Jurkat, Clone E6-1 (cell line): ENCODE measurements at regions not wholly inside any gene's neighbourhood (a gene's known extent, or its start where the extent isn't known, plus 50 kb on each side); places are given as distances from the start of the nearest gene placed in this dataset.
"Not testable (repeated sequence)": the region's sequence is repeated elsewhere in the genome, so short reads cannot be mapped to it uniquely, and the experiment has no call there.

Experiments used
- DNase-seq: peaks from one replicate; pipeline ENCODE4 v3.0.0-alpha.2; 2011; ENCODE audit warnings: low read depth, low spot score
- H3K4me3 ChIP-seq: 2 replicates; pipeline ENCODE4 v1.5.1; 2011; ENCODE audit warnings: mild to moderate bottlenecking, low read length, control low read depth, moderate library complexity

DNA sequence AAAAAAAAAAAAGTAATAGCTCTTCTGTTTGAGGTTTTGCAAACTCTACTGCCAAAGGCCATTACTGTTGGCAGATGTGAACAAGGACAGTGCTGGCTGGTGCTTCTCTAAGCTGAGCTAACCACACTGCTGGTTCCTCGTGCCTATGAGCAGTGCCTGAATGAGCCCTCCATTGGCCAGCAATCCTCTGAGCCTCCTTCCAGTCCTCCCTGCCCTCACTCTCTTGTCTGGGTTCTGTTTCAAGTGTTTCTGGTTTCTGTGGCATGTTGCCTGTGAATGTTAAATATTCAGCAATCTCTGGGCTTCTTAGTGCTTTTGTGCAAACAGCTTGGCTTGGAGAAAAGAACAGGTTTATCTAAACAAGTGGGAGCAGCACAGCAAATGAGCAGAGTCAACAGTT is 161.3 kb upstream of the AUTS2 start:
- no peak overlapping the region for H3K4me3 ChIP-seq
- no peak for DNase-seq

DNA sequence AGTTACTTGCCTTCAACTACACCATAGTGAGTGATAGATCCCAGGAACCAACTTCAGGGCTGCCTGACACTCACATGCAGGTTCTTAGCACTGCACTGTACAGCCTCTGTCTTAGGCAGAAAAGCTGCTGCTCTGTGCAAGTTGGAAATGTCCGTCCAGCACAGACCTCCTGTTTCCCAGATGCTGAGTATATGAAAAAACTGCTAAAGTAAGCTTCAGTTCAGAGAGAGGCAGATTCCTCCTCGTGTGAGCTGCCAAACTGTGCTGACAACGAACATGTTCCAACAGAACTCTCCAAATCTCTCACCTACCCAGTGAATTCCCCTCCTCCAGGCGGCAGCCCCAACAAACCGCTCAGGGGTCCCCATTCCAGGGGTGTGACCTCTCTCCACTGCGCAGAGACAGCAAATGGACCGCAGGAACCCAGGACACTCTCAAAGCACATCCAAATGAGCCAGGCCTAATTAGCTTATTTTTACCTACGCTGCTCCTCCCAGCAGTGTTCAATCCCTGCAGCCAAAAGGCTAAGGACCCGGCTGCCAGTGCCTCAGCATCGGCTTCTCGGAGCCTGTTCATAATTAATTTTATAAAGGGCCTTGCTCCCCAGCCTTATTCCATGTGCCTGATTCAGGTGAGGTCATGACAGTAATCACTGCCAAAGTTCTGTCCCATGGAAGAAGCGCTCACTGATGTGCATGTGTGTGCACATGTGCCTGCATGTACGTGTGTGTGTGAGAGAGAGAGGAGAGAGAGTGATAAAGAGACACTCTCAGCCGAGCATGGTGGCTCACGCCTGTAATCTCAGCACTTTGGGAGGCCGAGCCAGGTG is 159.5 kb upstream of the AUTS2 start:
- no peak overlapping the region for H3K4me3 ChIP-seq
- no peak for DNase-seq

DNA sequence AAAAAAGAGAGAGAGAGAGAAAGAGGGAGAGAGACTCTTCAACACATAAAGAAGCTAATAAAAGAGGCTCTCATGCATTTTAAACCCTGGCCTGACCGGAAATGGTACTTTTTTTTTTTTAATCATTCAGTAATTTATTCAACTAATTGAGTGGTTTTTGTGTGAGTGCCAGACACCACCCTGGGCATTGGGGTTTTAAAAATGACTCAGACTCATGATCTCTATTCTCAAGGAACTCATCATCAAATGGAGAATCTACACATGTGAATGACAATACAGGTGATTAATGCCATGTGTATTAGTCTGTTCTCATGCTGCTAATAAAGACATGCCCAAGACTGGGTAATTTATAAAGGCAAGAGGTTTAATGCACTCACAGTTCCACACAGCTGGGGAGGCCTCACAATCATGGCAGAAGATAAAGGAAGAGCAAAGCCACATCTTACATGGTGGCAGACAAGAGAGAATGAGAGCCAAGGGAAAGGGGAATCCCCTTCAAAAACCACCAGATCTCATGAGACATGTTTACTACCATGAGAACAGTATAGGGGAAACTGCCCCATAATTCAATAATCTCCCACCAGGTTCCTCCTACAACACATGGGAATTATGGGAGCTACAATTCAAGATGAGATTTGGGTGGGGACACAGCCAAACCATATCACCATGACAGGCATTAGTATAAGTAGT is 158.5 kb upstream of the AUTS2 start:
- H3K4me3 ChIP-seq = no peak overlapping the region
- DNase-seq = no peak

DNA sequence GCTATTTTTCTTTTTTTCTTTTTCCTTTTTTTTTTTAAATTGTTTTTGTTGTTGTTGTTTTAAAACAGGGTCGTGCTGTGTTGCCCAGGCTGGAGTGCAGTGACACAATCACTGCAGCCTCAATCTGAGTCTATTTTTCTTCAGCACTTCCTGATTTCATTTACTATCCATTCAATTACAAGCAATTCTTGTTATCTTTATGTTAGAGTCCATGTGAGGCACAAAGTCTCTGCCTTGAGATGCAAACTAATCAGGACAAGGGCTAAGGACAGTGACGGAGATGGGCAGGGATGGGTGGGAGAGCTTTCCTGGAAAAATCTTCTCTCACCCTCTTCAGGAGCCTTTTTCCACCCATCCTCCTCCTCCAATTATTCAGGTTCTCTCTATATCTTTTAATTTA is 157.3 kb upstream of the AUTS2 start:
- H3K4me3 ChIP-seq = no peak overlapping the region
- no peak for DNase-seq

DNA sequence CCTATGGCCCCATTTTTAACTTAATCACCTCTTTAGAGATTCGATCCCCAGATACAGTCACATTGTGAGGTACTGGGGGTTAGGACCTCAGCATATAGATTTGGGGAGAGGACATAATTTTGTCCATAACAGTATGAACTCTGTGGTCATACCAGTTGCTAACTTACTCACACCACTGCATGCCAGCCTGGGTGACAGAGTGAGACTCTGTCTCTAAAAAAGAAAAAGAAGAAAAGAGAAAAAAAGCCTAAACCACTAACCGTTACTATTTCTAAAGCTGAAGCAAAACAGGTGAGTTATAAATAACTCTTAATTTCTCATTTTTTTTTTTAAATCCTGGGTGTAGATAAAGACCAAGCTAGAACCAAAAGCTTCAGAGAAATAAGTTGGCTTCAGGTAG is 155.1 kb upstream of the AUTS2 start:
- no peak overlapping the region for H3K4me3 ChIP-seq
- no peak for DNase-seq

DNA sequence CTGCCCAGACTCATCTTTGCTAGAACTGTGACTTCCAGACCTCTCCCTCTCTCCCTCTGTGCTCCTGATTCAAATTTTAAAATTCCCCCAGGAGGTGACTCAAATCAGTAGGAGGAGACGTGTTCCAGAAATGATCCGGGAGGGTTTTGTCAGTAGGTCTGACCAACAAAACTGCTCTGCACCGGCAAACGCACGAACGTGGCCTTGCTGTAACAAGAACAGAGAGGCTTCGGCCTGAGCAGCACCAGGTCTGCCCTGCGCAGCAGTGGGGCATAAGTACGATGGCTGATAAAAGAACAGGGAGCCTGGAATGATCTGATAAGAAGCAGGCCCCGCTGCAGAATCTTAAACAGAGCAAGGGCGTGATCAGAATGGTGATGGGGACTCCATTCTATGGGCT is 152.7 kb upstream of the AUTS2 start:
- DNase-seq = no peak
- H3K4me3 ChIP-seq = no peak overlapping the region

DNA sequence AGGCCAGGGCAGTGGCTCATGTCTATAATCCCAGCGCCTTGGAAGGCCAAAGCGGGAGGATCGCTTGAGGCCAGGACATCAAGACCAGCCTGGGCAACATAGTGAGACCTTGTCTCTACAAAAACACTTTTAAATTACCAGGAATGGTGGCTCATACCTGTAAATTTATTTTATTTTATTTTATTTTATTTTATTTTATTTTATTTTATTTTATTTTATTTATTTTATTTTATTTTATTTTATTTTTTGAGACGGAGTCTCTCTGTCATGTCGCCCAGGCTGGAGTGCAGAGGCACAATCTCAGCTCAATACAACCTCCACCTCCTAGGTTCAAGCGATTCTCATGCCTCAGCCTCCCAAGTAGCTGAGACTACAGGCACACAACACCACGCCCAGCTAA is 152.1 kb upstream of the AUTS2 start:
- not testable (repeated sequence) for H3K4me3 ChIP-seq, DNase-seq

DNA sequence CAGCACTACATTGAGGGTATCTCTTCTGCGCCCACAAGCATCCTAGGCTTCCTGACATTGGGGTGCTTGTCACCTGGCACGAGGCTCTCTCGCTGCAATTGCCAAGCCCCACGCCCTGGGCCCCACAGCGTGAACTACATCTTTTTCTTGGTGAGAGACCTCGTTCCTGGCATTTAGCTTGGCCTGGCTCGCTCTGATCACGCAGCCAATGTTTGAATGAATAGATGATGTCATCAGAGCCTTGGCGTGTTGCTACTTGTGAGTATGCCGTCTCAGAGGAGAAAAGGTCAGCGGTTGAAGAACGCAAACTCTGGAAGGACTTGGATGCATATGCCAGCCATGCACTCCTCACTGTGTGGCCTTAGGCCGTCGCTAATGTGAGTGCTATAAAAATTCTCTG is 150.2 kb upstream of the AUTS2 start:
- no peak for DNase-seq
- H3K4me3 ChIP-seq = no peak overlapping the region

DNA sequence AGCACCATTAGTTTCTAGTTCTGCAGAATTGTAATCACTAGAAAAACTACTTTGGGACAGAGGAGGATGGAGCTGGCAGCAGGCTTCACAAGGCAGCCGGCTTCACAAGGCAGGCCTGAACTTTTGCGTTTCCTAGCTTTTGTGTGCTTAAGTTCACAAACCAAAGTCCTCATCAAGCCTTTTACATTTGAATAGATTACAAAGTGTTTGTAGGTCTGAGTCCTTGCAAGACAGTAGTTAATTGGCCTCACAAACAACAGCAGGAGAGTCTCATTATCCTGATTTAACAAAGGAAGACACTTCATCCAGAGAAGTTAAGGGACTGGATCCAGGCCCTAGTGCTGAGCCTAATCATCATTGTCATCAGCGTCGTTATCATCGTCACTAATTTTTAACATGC is 147.8 kb upstream of the AUTS2 start:
- no peak for DNase-seq
- H3K4me3 ChIP-seq = no peak overlapping the region

DNA sequence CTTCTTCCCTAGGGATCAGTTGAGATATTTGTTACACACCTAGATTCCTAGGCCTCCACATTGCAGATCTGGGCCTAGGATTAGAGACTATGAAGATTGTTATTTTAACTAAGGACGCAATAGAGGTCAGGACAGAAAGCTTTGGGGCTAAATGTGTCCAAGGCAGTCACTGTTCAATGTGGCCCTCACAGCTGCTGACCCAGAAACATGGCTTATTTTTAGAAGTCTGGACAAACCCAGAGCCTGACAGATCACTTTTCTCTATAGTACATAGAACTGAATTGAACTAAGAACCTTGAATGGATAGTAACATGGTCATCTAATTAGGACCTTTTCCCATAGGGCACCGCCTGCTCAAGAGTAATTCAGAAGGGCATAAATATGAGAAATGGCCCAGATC is 146.6 kb upstream of the AUTS2 start:
- DNase-seq = no peak
- no peak overlapping the region for H3K4me3 ChIP-seq

DNA sequence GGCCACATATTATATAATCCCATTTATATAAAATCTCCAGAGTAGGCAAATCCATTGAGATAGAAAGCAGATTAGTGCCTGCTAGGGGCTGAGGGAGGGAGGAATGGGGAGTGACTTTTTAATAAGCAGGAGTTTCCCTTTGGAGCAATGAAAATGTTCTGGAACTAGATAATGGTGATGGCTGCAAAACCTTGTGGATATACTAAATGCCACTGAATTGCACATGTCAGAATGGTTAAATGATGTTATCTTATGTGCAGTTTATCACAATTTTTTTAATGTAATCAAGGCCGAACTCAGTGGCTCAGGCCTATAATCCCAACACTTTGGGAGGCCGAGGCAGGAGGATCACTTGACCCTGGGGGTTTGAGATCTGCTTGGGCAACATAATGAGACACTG is 145.5 kb upstream of the AUTS2 start:
- no peak for DNase-seq
- H3K4me3 ChIP-seq = no peak overlapping the region

DNA sequence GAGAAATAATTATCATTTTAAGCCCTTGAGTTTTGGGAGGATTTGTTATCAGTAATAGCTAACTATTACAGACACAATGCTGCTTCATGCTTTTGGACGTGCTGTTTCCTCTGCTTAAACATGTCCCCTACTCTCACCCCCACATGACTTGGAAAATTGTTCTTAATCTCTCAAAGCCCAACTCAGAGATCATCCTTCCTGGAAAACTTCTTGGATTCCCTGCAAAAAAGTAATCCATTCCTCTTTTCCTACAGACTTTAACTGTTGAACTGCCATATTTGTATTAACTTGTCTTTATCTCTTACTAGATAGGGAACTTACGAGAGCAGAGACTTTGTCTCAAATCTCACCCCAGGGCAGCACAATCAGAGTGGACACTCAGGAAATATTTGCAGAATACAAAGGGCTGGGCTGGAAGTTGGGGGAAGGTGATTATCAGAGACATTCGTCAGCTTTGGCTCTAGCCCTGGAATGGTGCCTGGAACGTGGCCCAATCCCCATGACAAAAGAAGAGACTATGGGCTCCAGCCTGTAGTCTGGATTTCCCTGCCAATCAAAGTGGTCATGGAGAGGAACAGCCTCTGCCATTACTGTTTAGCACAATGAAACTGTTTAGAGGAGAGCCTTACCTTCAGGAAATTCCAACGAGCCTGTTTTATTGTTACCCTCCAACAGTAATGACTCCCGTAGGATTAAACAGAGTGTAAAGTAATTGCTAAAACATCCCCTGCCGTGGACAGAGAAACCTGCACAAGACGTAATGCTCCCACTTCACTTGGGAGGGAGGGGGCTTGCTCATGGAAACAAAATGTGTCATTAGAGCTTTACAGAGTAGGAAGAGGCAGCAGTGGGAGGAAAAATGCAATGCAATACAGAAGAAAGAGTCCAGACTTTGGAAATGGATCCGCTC is 140.4 kb upstream of the AUTS2 start:
- DNase-seq = no peak
- H3K4me3 ChIP-seq = no peak overlapping the region

DNA sequence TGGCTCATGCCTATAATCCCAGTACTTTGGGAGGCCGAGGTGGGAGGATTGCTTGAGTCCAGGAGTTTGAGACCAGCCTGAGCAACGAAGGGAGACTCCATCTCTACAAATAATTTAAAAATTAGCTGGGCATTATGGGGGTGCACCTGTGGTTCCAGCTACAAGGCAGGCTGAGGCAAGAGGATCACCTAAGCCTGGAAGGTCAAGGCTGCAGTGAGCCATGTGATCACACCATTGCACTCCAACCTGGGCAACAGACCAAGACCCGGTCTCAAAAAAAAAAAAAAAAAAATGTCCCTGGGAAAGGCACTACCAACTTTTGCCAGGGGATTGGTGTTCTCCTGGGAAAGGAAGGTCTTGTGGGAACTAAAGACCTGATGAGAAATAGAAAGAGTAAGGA is 134.2 kb upstream of the AUTS2 start:
- DNase-seq = no peak
- H3K4me3 ChIP-seq = no peak overlapping the region

DNA sequence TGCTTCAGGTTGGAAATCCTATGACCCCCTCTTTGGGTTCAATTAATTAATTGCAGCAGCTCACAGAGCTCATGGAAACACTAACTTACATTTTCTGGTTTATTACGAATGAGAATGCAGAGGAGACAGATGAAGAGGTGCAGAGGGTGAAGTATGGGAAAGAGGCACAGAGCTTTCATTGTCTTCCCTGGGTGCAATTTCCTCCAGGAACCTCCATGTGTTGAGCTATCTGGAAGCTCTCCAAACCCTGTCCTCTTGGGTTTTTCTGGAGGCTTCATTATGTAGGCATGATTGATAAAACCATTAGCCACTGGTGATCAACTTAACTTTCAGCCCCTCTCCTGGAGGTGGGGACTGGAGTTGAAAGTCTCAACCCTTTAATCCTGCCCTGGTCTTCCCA is 133.0 kb upstream of the AUTS2 start:
- no peak overlapping the region for H3K4me3 ChIP-seq
- DNase-seq = no peak

DNA sequence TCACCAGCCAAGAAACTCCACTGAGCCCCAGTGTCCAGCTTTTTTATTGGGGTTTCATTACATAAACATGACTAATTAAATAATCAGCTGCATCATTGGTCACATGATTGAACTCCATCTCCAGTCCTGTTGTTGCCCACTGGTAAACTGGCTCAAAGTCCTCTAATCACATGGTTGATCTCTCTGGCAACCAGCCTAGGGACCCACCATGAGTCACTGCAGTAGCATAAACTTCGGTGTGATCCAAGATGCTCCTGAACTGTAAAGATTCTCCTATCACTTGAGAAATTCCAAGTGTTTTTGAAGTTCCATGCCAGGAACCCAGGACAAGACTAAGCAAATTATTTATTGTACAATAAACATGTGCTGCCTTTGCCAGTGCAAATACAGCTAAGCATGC is 130.4 kb upstream of the AUTS2 start:
- no peak overlapping the region for H3K4me3 ChIP-seq
- no peak for DNase-seq

DNA sequence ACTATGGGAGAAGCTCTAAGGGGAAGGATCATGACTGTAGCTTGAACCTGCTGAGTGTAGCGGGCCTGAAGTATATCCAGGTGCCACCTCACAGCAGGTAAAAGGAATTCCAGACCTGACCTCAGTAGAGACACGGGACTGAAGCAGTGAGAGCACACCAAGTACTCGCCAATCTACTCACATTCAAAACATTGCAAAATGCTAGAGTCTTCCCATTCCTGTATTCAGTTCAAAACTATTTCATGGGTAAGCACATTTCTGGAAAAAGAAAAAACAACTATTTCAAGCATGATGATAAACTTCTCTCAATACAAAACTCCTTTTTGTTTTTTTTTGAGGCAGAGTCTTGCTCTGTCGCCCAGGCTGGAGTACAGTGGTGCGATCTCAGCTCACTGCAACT is 121.9 kb upstream of the AUTS2 start:
- H3K4me3 ChIP-seq = no peak overlapping the region
- no peak for DNase-seq

DNA sequence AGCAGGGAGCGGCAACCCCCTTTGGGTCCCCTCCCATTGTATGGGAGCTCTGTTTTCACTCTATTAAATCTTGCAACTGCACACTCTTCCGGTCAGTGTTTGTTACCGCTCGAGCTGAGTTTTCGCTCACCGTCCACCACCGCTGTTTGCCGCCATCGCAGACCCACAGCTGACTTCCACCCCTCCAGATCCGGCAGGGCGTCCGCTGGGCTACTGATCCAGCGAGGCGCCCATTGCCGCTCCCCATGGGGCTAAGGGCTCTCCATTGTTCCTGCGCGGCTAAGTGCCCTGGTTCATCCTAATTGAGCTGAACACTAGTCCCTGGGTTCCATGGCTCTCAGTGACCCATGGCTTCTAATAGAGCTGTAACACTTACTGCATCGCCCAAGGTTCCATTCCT is 115.6 kb upstream of the AUTS2 start:
- DNase-seq = no peak
- H3K4me3 ChIP-seq = no peak overlapping the region

DNA sequence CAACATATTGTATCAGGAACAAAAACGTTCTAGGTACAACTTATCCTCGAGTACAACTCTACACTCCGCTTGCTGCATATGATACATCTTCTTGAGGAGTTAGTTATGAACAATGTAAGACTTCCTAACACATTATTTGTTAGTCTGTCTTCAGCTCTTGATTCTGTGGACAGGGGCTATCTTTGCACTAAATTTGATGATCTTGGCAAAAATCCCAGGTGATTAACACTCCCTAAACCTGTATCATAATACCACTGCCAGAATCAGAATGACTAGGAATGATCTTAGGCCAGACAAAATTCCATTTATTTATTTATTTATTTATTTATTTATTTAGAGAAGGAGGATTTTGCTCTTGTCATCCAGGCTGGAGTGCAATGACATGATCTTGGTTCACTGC is 108.7 kb upstream of the AUTS2 start:
- H3K4me3 ChIP-seq = no peak overlapping the region
- no peak for DNase-seq

DNA sequence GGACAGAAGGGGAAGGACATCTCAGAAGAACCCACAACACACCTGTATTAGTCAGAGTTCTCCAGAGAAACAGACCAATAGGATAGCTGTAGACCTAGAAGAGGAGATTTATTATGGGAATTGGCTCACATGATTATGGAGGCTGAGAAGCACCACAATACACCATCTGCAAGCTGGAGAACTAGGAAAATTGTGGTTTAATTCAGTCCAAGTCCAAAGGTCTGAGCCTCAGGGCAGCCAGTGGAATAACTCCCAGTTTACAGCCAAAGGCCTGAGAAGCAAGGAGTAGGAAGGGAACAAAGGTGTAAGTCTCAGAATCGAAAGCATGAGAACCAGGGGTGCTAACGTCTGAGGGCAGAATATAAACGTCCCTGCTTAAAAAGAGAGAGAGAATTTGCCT is 99.6 kb upstream of the AUTS2 start:
- H3K4me3 ChIP-seq = no peak overlapping the region
- DNase-seq = no peak

DNA sequence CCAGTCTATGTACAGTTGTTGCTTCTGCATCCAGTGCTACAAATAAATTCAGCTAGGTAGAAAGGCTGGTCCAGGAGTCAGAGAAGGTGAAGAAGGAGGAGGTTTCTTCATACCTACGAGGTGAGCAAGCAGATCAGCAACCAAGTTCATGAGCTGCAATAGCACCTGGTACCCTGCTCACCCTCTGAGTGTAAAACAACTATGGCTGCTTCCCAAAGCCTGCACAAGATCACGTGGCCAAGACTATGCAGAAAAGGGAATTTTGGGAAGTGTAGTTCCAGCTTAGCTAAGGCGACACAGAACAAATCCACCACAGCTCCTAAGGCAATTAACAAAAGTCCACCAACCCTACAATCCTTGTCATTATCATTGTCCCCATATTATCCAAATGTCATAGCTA is 95.9 kb upstream of the AUTS2 start:
- no peak for DNase-seq
- H3K4me3 ChIP-seq = no peak overlapping the region
